ENCODE measurements at regions not wholly inside any gene's neighbourhood (a gene's known extent, or its start where the extent isn't known, plus 50 kb on each side); places are given as distances from the start of the nearest gene placed in this dataset.
"Not testable (repeated sequence)": the region's sequence is repeated elsewhere in the genome, so short reads cannot be mapped to it uniquely, and the experiment has no call there.

GRCh38 chr12:60197589-60197988, 601.8 kb downstream of the SLC16A7 start:
- no peak for DNase-seq

GRCh38 chr12:60201891-60202290, 606.1 kb downstream of the SLC16A7 start:
- DNase-seq = no peak

- DNase-seq = no peak
Measured at GRCh38 chr12:60205500-60205899, 609.7 kb downstream of the SLC16A7 start.

GRCh38 chr12:60209521-60209920, 613.7 kb downstream of the SLC16A7 start:
- no peak for DNase-seq

- no peak for DNase-seq
Measured at GRCh38 chr12:60209933-60210332, 614.1 kb downstream of the SLC16A7 start.

- no peak for DNase-seq
Measured at GRCh38 chr12:60210756-60211155, 614.9 kb downstream of the SLC16A7 start.

- no peak for DNase-seq
Measured at GRCh38 chr12:60211244-60211643, 615.4 kb downstream of the SLC16A7 start.

- no peak for DNase-seq
Measured at GRCh38 chr12:60212159-60213000, 616.6 kb downstream of the SLC16A7 start.

- not testable (repeated sequence) for DNase-seq
Measured at GRCh38 chr12:60213272-60213671, 617.4 kb downstream of the SLC16A7 start.

GRCh38 chr12:60216226-60216625, 620.4 kb downstream of the SLC16A7 start:
- DNase-seq = no peak

- DNase-seq = no peak
Measured at GRCh38 chr12:60223242-60223641, 627.4 kb downstream of the SLC16A7 start.

- no peak for DNase-seq
Measured at GRCh38 chr12:60225216-60226000, 629.6 kb downstream of the SLC16A7 start.

- DNase-seq = no peak
Measured at GRCh38 chr12:60227916-60228315, 632.1 kb downstream of the SLC16A7 start.

GRCh38 chr12:60230056-60230455, 634.2 kb downstream of the SLC16A7 start:
- DNase-seq = no peak

GRCh38 chr12:60231303-60231702, 635.5 kb downstream of the SLC16A7 start:
- DNase-seq = no peak

- DNase-seq = no peak
Measured at GRCh38 chr12:60231976-60232907, 636.4 kb downstream of the SLC16A7 start.

GRCh38 chr12:60234611-60235195, 638.9 kb downstream of the SLC16A7 start:
- DNase-seq = not testable (repeated sequence)

GRCh38 chr12:60235261-60235660, 639.4 kb downstream of the SLC16A7 start:
- no peak for DNase-seq

- not testable (repeated sequence) for DNase-seq
Measured at GRCh38 chr12:60236416-60236815, 640.6 kb downstream of the SLC16A7 start.

- DNase-seq = no peak
Measured at GRCh38 chr12:60240891-60241290, 645.1 kb downstream of the SLC16A7 start.

- no peak for DNase-seq
Measured at GRCh38 chr12:60251091-60251490, 655.3 kb downstream of the SLC16A7 start.

Measured in skin of body (tissue), 1 donor.